Smooth muscle cell (in vitro differentiated cells): ENCODE measurements at regions not wholly inside any gene's neighbourhood (a gene's known extent, or its start where the extent isn't known, plus 50 kb on each side); places are given as distances from the start of the nearest gene placed in this dataset.

ENCODE experiments used
- DNase-seq: peaks from one replicate; lab custom pipeline; 2025; ENCODE audit not compliant: unreplicated experiment; lab: John Stamatoyannopoulos, UW
- H2AFZ ChIP-seq: fragments of 200-600 bp; sonication (generic); 2 replicates; pipeline ENCODE4 v1.6.0; 2016; ENCODE audit warnings: antibody characterized with exemption, low read depth, mild to moderate bottlenecking
- H3F3A ChIP-seq: fragments of 200-600 bp; sonication (generic); 2 replicates; pipeline ENCODE4 v1.6.0; 2017; ENCODE audit warnings: antibody characterized with exemption, low read depth
- H3K27ac ChIP-seq: fragments of 200-600 bp; sonication (generic); 2 replicates; pipeline ENCODE4 v1.5.1; 2016; ENCODE audit warnings: low read depth, mild to moderate bottlenecking
- H3K27me3 ChIP-seq: fragments of 200-600 bp; sonication (generic); 2 replicates; pipeline ENCODE4 v1.6.1; 2016; ENCODE audit warnings: low read depth, mild to moderate bottlenecking
- H3K36me3 ChIP-seq: fragments of 200-600 bp; sonication (generic); 2 replicates; pipeline ENCODE4 v1.5.1; 2016; ENCODE audit warnings: low read depth
- H3K4me1 ChIP-seq: fragments of 200-600 bp; sonication (generic); 2 replicates; pipeline ENCODE4 v1.5.1; 2016; ENCODE audit warnings: low read depth
- H3K4me2 ChIP-seq: fragments of 200-600 bp; sonication (generic); 2 replicates; pipeline ENCODE4 v1.6.0; 2016; ENCODE audit warnings: mild to moderate bottlenecking
- H3K4me3 ChIP-seq: fragments of 200-600 bp; sonication (generic); 2 replicates; pipeline ENCODE4 v1.5.1; 2016; ENCODE audit warnings: mild to moderate bottlenecking
- H3K79me2 ChIP-seq: fragments of 200-600 bp; sonication (generic); 2 replicates; pipeline ENCODE4 v1.6.0; 2016; ENCODE audit warnings: low read depth, mild to moderate bottlenecking
- H3K9ac ChIP-seq: fragments of 200-600 bp; sonication (generic); 2 replicates; pipeline ENCODE4 v1.6.0; 2016; ENCODE audit warnings: low read depth
- H3K9me3 ChIP-seq: fragments of 200-600 bp; sonication (generic); replicated peaks from 2 replicates; pipeline ENCODE4 v1.5.1; 2016; ENCODE audit warnings: low read depth
- H4K20me1 ChIP-seq: fragments of 200-600 bp; sonication (generic); 2 replicates; pipeline ENCODE4 v1.6.0; 2016; ENCODE audit warnings: low read depth
- WGBS: methylation state at CpG from one replicate; pipeline ENCODE4 v1.1.7; 2016; ENCODE audit warnings: low lambda C conversion rate; 5-methylcytosine and 5-hydroxymethylcytosine counted together
- TF ChIP-seq, protein P1 (sequence below): fragments of 200-600 bp; sonication (generic); IDR thresholded peaks from 2 replicates; pipeline ENCODE4 v1.5.1; 2017; ENCODE audit warnings: borderline replicate concordance, mild to moderate bottlenecking, antibody characterized with exemption; ENCODE audit not compliant: insufficient read depth, poor library complexity, severe bottlenecking

DNA sequence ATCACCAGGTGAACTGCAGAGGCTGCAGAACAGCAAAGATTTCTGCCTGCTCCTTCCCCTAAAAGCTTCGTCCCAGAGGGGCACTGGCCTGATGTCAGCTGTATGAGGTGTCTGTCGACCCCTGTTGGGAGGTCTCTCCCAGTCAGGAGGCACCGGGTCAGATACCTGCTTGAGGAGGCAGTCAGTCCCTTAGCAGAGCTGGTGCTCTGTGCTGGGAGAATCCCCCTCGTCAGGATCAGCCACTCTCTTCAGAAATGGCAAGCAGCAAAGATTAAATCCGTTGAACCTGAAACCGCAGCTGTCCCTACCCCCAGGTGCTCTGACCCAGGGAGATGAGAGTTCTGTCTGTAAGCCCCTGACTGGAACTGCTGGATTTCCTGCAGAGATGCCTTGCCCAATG is 1166.3 kb upstream of the ADGRL3 start:
- H3K36me3 ChIP-seq = no peaks in the 10 kb centered on the region
- H3K79me2 ChIP-seq = no peaks in the 10 kb centered on the region
- H3F3A ChIP-seq = no peaks in the 10 kb centered on the region
- H3K9me3 ChIP-seq = no peaks in the 10 kb centered on the region
- no peak overlapping the region for H3K4me3 ChIP-seq
- H3K27ac ChIP-seq = no peak overlapping the region
- no peaks in the 10 kb centered on the region for H4K20me1 ChIP-seq
- H3K4me2 ChIP-seq = no peak overlapping the region
- 79% methylated on average over 6 of the region's 6 CpGs for WGBS
- no peak overlapping the region for H3K9ac ChIP-seq
- peak overlapping the region; percentile 87 for H2AFZ ChIP-seq
- H3K4me1 ChIP-seq = no peaks in the 10 kb centered on the region
- no peak for DNase-seq
- TF ChIP-seq, protein P1, sequence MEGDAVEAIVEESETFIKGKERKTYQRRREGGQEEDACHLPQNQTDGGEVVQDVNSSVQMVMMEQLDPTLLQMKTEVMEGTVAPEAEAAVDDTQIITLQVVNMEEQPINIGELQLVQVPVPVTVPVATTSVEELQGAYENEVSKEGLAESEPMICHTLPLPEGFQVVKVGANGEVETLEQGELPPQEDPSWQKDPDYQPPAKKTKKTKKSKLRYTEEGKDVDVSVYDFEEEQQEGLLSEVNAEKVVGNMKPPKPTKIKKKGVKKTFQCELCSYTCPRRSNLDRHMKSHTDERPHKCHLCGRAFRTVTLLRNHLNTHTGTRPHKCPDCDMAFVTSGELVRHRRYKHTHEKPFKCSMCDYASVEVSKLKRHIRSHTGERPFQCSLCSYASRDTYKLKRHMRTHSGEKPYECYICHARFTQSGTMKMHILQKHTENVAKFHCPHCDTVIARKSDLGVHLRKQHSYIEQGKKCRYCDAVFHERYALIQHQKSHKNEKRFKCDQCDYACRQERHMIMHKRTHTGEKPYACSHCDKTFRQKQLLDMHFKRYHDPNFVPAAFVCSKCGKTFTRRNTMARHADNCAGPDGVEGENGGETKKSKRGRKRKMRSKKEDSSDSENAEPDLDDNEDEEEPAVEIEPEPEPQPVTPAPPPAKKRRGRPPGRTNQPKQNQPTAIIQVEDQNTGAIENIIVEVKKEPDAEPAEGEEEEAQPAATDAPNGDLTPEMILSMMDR = no peak
- no peaks in the 10 kb centered on the region for H3K27me3 ChIP-seq

DNA sequence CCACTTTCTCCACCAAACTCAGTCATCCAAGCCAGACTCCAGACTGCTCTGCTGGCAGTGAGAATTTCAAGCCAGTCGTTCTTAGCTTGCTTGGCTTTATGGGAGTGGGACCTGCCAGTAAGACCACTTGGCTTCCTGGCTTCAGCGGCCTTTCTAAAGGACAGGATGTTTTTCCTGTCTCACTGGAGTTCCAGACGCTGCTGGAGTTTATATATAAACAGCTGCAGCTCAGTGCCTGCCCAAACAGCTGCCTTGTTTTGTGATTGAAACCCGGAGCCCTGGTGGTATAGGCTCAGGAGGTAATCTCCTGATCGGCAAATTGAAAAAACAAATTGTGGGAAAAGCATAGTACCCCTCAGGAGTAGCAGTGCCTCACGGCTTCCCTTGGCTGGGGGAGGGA is 1165.8 kb upstream of the ADGRL3 start:
- Histone ChIP-seq H3K79me2 (no peaks in the 10 kb centered on the region), H4K20me1 (no peaks in the 10 kb centered on the region), H3K4me1 (no peaks in the 10 kb centered on the region), H3K27me3 (no peaks in the 10 kb centered on the region), H3K9me3 (no peaks in the 10 kb centered on the region), H3K9ac (no peak overlapping the region), H3K4me2 (peak overlapping the region; percentile 51), H2AFZ (peak overlapping the region; percentile 87), H3K27ac (no peak overlapping the region), H3K36me3 (no peaks in the 10 kb centered on the region), H3F3A (no peaks in the 10 kb centered on the region), H3K4me3 (no peak overlapping the region)
- DNase-seq = no peak
- TF ChIP-seq, protein P1 = no peak
- 43% methylated on average over 6 of the region's 6 CpGs for WGBS

DNA sequence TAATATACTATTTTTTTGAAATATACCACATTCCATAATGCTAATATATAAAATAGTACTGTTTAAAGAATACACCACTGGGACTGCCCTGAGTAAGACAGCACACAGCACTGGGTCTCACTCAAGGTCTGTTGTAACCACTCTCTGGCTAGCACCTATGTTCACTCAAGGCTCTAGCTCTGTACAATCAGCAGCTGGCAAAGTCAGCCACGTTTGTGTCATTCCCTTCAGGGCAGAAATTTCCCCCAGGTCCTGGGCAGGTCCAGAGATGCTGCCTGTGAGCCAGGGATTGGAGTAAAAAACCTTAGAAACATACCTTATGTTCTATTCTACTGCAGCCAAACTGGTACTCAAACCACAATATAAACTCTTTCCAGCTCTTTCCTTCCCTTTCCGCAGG is 1160.2 kb upstream of the ADGRL3 start:
- Histone ChIP-seq H4K20me1 (no peaks in the 10 kb centered on the region), H3K9ac (no peak overlapping the region), H3K36me3 (no peaks in the 10 kb centered on the region), H3K4me3 (no peak overlapping the region), H3K27ac (no peak overlapping the region), H3K27me3 (no peaks in the 10 kb centered on the region), H2AFZ (no peak overlapping the region), H3K9me3 (no peaks in the 10 kb centered on the region), H3K79me2 (no peaks in the 10 kb centered on the region), H3F3A (no peaks in the 10 kb centered on the region), H3K4me1 (no peaks in the 10 kb centered on the region), H3K4me2 (no peak overlapping the region)
- no peak for DNase-seq
- TF ChIP-seq, protein P1 = no peak
- WGBS = 72% methylated on average over 2 of the region's 2 CpGs

DNA sequence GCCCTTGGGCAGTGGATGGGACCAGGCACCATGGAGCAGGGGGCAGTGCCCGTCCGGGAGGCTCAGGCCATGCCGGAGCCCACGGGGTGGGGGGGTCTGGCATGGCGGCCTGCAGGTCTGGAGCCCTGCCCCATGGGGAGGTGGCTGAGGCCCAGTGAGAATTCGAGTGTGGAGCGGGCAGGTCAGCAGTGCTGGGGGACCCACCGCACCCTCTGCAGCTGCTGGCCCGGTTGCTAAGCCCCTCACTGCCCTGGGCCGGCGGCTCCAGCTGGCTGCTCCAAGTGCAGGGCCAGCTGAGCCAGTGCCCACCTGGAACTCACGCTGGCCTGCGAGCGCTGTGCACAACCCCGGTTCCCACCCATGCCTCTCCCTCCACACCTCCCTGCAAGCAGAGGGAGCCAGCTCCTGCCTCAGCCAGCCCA is 1157.9 kb upstream of the ADGRL3 start:
- Histone ChIP-seq H3F3A (no peaks in the 10 kb centered on the region), H3K79me2 (no peaks in the 10 kb centered on the region), H3K4me3 (no peak overlapping the region), H3K9me3 (no peaks in the 10 kb centered on the region), H3K36me3 (no peaks in the 10 kb centered on the region), H4K20me1 (no peaks in the 10 kb centered on the region), H3K4me2 (no peak overlapping the region), H2AFZ (no peak overlapping the region), H3K27me3 (no peaks in the 10 kb centered on the region), H3K4me1 (no peaks in the 10 kb centered on the region), H3K27ac (no peak overlapping the region), H3K9ac (no peak overlapping the region)
- TF ChIP-seq, protein P1 = no peak
- WGBS = over 99% methylated on average over 14 of the region's 15 CpGs
- DNase-seq = no peak
